ENCODE measurements at regions not wholly inside any gene's neighbourhood (a gene's known extent, or its start where the extent isn't known, plus 50 kb on each side); places are given as distances from the start of the nearest gene placed in this dataset.

DNA sequence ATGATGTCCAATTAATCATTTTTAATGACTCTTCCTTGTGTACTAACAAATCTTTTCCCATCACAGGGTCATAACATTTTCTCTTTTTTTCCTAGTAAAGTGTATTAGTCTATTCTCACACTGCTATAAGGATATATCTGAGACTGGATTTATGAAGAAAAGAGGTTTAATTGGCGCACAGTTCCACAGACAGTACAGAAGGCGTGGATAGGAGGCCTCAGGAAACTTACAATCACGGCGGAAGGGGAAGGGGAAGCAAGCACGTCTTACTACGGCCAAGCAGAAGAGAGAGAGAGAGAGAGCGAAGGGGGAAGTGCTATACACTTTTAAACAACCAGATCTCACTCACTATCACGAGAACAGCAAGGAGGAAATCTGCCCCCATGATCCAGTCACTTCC, 359.4 kb upstream of the NFE2L3 start:
- TF ChIP-seq, protein P1, sequence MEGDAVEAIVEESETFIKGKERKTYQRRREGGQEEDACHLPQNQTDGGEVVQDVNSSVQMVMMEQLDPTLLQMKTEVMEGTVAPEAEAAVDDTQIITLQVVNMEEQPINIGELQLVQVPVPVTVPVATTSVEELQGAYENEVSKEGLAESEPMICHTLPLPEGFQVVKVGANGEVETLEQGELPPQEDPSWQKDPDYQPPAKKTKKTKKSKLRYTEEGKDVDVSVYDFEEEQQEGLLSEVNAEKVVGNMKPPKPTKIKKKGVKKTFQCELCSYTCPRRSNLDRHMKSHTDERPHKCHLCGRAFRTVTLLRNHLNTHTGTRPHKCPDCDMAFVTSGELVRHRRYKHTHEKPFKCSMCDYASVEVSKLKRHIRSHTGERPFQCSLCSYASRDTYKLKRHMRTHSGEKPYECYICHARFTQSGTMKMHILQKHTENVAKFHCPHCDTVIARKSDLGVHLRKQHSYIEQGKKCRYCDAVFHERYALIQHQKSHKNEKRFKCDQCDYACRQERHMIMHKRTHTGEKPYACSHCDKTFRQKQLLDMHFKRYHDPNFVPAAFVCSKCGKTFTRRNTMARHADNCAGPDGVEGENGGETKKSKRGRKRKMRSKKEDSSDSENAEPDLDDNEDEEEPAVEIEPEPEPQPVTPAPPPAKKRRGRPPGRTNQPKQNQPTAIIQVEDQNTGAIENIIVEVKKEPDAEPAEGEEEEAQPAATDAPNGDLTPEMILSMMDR (IDR thresholded peaks at IDR 0.05), result no peak
- TF ChIP-seq EP300 (IDR thresholded peaks at IDR 0.05) (no peak), RCOR1 (IDR thresholded peaks at IDR 0.05; ENCODE audit: low read depth, low read length) (no peak), RAD21 (conservative IDR thresholded peaks at IDR 0.05 in 1 of 2, IDR thresholded peaks at IDR 0.05 in 1 of 2) (no peak), KDM1A (IDR thresholded peaks at IDR 0.05; ENCODE audit: low read depth) (no peak), POLR2A (IDR thresholded peaks at IDR 0.05; ENCODE audit: low read length) (no peak), CEBPB (IDR thresholded peaks at IDR 0.05) (no peak), RNF2 (IDR thresholded peaks at IDR 0.05; ENCODE audit: borderline replicate concordance, low read depth) (no peak), HOXB13 (CRISPR knock-in tag; IDR thresholded peaks at IDR 0.05; ENCODE audit: low read depth) (no peak), MAFK (IDR thresholded peaks at IDR 0.05; ENCODE audit: partially characterized antibody) (no peak)
- TF ChIP-seq, protein P2, sequence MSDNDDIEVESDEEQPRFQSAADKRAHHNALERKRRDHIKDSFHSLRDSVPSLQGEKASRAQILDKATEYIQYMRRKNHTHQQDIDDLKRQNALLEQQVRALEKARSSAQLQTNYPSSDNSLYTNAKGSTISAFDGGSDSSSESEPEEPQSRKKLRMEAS (IDR thresholded peaks at IDR 0.05), result no peak
- TF ChIP-seq, protein P3, sequence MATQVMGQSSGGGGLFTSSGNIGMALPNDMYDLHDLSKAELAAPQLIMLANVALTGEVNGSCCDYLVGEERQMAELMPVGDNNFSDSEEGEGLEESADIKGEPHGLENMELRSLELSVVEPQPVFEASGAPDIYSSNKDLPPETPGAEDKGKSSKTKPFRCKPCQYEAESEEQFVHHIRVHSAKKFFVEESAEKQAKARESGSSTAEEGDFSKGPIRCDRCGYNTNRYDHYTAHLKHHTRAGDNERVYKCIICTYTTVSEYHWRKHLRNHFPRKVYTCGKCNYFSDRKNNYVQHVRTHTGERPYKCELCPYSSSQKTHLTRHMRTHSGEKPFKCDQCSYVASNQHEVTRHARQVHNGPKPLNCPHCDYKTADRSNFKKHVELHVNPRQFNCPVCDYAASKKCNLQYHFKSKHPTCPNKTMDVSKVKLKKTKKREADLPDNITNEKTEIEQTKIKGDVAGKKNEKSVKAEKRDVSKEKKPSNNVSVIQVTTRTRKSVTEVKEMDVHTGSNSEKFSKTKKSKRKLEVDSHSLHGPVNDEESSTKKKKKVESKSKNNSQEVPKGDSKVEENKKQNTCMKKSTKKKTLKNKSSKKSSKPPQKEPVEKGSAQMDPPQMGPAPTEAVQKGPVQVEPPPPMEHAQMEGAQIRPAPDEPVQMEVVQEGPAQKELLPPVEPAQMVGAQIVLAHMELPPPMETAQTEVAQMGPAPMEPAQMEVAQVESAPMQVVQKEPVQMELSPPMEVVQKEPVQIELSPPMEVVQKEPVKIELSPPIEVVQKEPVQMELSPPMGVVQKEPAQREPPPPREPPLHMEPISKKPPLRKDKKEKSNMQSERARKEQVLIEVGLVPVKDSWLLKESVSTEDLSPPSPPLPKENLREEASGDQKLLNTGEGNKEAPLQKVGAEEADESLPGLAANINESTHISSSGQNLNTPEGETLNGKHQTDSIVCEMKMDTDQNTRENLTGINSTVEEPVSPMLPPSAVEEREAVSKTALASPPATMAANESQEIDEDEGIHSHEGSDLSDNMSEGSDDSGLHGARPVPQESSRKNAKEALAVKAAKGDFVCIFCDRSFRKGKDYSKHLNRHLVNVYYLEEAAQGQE (IDR thresholded peaks at IDR 0.05), result no peak
- TF ChIP-seq, protein P4, sequence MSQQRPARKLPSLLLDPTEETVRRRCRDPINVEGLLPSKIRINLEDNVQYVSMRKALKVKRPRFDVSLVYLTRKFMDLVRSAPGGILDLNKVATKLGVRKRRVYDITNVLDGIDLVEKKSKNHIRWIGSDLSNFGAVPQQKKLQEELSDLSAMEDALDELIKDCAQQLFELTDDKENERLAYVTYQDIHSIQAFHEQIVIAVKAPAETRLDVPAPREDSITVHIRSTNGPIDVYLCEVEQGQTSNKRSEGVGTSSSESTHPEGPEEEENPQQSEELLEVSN (IDR thresholded peaks at IDR 0.05; ENCODE audit: borderline replicate concordance, low read depth), result no peak
- TF ChIP-seq, protein P5, sequence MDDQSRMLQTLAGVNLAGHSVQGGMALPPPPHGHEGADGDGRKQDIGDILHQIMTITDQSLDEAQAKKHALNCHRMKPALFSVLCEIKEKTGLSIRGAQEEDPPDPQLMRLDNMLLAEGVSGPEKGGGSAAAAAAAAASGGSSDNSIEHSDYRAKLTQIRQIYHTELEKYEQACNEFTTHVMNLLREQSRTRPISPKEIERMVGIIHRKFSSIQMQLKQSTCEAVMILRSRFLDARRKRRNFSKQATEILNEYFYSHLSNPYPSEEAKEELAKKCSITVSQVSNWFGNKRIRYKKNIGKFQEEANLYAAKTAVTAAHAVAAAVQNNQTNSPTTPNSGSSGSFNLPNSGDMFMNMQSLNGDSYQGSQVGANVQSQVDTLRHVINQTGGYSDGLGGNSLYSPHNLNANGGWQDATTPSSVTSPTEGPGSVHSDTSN (IDR thresholded peaks at IDR 0.05), result no peak

Data from A549 (cell line).